RWPE1 (cell line): ENCODE measurements at regions not wholly inside any gene's neighbourhood (a gene's known extent, or its start where the extent isn't known, plus 50 kb on each side); places are given as distances from the start of the nearest gene placed in this dataset.

Experiments
- CTCF ChIA-PET: fragments of 350-600 bp; sonication (Branson Sonifier 250); formaldehyde crosslinking; extraction: SDS; loops from one replicate; lab custom pipeline; 2021; lab: Yijun Ruan, JAX
- POLR2A ChIA-PET: fragments of 400-600 bp; formaldehyde crosslinking; extraction: SDS; loops from one replicate; lab custom pipeline; 2020; ENCODE audit warnings: antibody characterized with exemption; ENCODE audit not compliant: low non-redundant PET; lab: Yijun Ruan, JAX
- DNase-seq: peaks from one replicate; pipeline ENCODE4 v3.0.0; 2012; ENCODE audit warnings: low spot score
- H3K27ac ChIP-seq: fragments of 450-650 bp; 2 replicates; pipeline ENCODE4 v1.5.1; 2017
- TF ChIP-seq, protein P1 (sequence below): fragments of 450-650 bp; conservative IDR thresholded peaks from 2 replicates; pipeline ENCODE4 v1.5.1; 2017; ENCODE audit warnings: low read depth, mild to moderate bottlenecking

DNA sequence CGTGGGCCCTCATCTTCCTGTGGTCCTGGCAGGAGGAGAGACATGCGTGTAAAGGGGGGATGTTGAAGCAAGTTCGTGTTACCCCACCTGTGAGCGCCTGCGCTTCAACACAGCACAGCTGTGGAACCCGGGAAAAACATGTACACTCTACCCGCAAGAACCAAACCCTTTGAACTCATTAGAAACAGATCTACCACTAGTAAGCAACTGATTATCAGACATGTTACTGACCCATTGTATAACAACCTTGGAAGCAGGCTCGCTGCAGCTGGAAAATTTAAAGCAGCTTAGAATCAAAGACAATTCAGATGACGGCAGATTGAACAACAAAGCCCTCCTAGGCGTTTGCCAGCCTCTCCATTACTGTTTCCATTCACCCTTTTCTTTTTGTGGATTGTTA, 771.7 kb upstream of the SALL3 start:
- no peak for DNase-seq
- ChIA-PET CTCF (no interaction called here), POLR2A (no interaction called here)
- TF ChIP-seq, protein P1, sequence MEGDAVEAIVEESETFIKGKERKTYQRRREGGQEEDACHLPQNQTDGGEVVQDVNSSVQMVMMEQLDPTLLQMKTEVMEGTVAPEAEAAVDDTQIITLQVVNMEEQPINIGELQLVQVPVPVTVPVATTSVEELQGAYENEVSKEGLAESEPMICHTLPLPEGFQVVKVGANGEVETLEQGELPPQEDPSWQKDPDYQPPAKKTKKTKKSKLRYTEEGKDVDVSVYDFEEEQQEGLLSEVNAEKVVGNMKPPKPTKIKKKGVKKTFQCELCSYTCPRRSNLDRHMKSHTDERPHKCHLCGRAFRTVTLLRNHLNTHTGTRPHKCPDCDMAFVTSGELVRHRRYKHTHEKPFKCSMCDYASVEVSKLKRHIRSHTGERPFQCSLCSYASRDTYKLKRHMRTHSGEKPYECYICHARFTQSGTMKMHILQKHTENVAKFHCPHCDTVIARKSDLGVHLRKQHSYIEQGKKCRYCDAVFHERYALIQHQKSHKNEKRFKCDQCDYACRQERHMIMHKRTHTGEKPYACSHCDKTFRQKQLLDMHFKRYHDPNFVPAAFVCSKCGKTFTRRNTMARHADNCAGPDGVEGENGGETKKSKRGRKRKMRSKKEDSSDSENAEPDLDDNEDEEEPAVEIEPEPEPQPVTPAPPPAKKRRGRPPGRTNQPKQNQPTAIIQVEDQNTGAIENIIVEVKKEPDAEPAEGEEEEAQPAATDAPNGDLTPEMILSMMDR, result no peak
- H3K27ac ChIP-seq, result no peak overlapping the region

- ChIA-PET POLR2A (no interaction called here), CTCF (no interaction called here)
Observed at GRCh38 chr18:78208461-78208860, 771.2 kb upstream of the SALL3 start.

GRCh38 chr18:78213361-78213994, 766.1 kb upstream of the SALL3 start:
- ChIA-PET POLR2A (no interaction called here), CTCF (no interaction called here)
- H3K27ac ChIP-seq, result no peak overlapping the region
- TF ChIP-seq, protein P1, result no peak
- no peak for DNase-seq

More at GRCh38 chr18:78208461-78208860, 771.2 kb upstream of the SALL3 start:
- TF ChIP-seq, protein P1, result no peak
- DNase-seq, result no peak
- H3K27ac ChIP-seq, result no peak overlapping the region

DNA sequence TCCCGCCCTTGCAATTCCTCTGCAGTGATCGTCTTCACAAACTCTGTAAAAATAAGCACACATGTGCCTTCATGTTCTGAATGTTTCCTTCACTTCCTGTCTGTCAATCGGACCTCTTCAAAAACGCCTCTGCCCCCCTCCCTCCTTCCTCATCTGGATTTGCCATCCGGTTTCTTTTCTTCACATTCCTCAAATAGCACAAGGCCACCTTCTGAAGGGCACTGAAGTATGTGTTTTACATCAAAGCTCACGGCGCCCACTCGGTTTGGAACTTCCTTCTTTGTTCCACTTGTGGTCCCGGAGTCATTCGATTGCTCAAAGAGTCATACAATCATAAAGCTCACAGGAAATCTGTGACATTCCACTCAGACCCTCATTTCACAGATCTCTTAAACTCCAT, 758.1 kb upstream of the SALL3 start:
- CTCF ChIA-PET, result no interaction called here
- no peak overlapping the region for H3K27ac ChIP-seq
- TF ChIP-seq, protein P1, result no peak
- no peak for DNase-seq
- POLR2A ChIA-PET, result no interaction called here

DNA sequence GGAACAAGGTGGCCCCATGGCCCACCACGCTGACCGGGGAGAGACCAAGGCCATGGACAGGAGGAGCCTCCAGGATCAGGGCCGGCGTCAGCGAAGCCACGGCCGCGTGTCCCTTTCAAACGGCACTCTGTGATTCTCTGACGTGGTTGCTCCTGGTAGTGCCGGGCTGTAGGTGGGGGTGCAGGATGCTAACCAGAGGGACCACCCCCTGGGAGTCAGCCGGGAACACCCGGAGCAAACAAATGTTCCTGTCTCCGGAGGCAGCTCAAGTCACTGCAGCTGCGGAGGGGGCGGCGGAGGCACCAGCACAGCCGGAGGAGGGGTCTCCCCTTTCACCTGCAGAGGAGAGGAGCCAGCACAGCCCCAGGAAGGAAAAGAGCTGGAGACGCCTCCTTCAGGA, 750.6 kb upstream of the SALL3 start:
- ChIA-PET CTCF (no interaction called here), POLR2A (no interaction called here)
- no peak for DNase-seq
- no peak overlapping the region for H3K27ac ChIP-seq
- TF ChIP-seq, protein P1, result no peak

DNA sequence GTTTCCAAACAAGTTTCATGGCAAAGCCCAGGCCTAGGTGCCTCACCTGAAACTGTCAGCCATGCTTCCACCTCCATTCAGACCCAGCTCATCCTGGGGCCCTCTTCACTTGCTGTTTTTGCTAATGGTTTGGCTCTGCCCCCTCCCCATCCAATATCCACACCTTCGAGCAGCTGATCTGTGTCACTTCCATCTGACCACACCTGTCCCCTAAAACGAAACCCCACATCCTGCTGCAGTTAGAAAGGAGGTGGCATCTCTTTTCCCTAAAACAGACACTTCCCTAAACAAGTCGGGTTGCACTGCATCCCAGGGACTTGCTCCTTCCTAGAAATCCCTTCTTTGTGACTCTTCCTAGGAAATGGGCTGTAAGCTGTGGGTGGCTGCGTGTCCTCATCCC, 748.7 kb upstream of the SALL3 start:
- ChIA-PET POLR2A (no interaction called here), CTCF (no interaction called here)
- H3K27ac ChIP-seq, result no peak overlapping the region
- TF ChIP-seq, protein P1, result no peak
- DNase-seq, result no peak
